Brain microvascular endothelial cell (primary cell): ENCODE measurements at regions not wholly inside any gene's neighbourhood (a gene's known extent, or its start where the extent isn't known, plus 50 kb on each side); places are given as distances from the start of the nearest gene placed in this dataset.

ENCODE experiments used
- DNase-seq: peaks from one replicate; pipeline ENCODE4 v3.0.0-alpha.2; 2020
- H3K27ac ChIP-seq: fragments of 250-450 bp; sonication (Bioruptor Pico); 2 replicates; pipeline ENCODE4 v1.5.1; 2020; ENCODE audit warnings: mild to moderate bottlenecking, moderate library complexity
- H3K27me3 ChIP-seq: fragments of 250-450 bp; sonication (Bioruptor Pico); replicated peaks from 2 replicates; pipeline ENCODE4 v1.5.1; 2020; ENCODE audit warnings: mild to moderate bottlenecking
- H3K36me3 ChIP-seq: fragments of 250-450 bp; sonication (Bioruptor Pico); replicated peaks from 2 replicates; pipeline ENCODE4 v1.5.1; 2020; ENCODE audit warnings: mild to moderate bottlenecking
- H3K4me3 ChIP-seq: 2 replicates; pipeline ENCODE4 v1.5.1; 2011; ENCODE audit warnings: low read depth, mild to moderate bottlenecking, control low read depth, low read length, moderate library complexity
- CTCF ChIP-seq: IDR thresholded peaks from 2 replicates; pipeline ENCODE4 v1.5.1; 2011; ENCODE audit warnings: low read depth, mild to moderate bottlenecking, moderate library complexity, low read length, control low read depth, inconsistent platforms; ENCODE audit errors: missing control alignments
- in situ Hi-C: cut with HindIII; loops from 2 replicates; pipeline ENCODE4 v1.10.0; 2017; ENCODE audit warnings: low sequenced_read_pairs, low pct_ligation_motif_present

- Histone ChIP-seq H3K27ac (no peak overlapping the region), H3K36me3 (no peaks in the 10 kb centered on the region), H3K4me3 (no peak overlapping the region), H3K27me3 (no peaks in the 10 kb centered on the region)
- DNase-seq = no peak
- in situ Hi-C loops = no loop called here
- no peak for TF ChIP-seq CTCF
Observed at GRCh38 chr5:25500635-25501034, 855.9 kb upstream of the CDH10 start.

DNA sequence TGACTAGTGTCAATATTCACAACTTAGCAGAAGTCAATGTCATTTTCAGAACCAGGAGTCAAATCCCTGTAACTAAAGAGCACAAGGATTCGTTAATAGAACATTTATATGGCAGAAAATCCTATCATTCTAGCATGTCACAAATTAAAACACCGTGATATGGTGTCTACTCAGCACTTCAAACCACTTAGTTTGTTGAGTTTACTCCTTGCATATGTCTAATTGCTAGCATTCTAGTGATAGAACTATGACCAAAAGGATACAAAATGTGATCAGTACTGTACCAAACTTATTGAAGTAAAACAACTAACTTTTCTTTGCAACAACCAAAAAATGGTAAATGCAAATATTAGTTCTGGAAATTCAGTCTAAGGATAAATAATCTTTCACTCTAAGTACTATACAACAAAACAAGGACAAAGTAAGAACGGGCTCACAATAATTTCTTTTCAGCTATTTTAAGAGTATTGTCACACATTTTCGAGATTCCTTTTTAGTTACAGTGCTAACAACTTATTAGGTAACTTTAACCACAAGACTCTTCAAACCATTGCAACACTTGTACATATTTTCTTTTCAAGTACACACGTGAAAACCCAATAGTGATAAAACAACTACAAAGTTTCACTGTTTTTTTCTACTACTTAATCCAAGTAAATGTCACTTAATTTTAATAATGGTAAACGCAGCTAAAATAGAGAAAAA, 845.2 kb upstream of the CDH10 start:
- TF ChIP-seq CTCF = no peak
- Histone ChIP-seq H3K27ac (no peak overlapping the region), H3K4me3 (no peak overlapping the region), H3K27me3 (no peaks in the 10 kb centered on the region), H3K36me3 (no peaks in the 10 kb centered on the region)
- no peak for DNase-seq
- in situ Hi-C loops = no loop called here

GRCh38 chr5:25488119-25488518, 843.3 kb upstream of the CDH10 start:
- in situ Hi-C loops = no loop called here

DNA sequence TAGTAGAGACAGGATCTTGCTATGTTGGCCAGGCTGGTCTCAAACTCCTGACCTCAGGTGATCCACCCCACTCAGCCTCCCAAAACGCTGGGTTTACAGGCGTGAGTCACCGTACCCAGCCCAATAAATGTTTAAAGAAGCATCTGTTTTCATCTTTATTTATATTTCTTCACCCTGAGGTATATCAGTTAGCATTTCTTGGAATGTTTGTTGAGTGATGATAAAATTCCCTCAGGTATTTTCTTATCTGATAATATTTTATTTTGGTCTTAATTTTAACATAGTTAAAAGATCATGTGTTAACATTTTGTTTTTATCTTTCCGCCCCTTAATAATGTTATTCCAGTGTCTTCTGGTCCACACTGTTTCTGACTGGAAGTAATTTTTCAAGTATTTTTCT, 839.6 kb upstream of the CDH10 start:
- Histone ChIP-seq H3K36me3 (no peaks in the 10 kb centered on the region), H3K4me3 (no peak overlapping the region), H3K27me3 (no peaks in the 10 kb centered on the region), H3K27ac (no peak overlapping the region)
- no peak for DNase-seq
- in situ Hi-C loops = no loop called here
- no peak for TF ChIP-seq CTCF

More at GRCh38 chr5:25488119-25488518, 843.3 kb upstream of the CDH10 start:
- DNase-seq = no peak
- Histone ChIP-seq H3K27ac (no peak overlapping the region), H3K36me3 (no peaks in the 10 kb centered on the region), H3K4me3 (no peak overlapping the region), H3K27me3 (no peaks in the 10 kb centered on the region)
- no peak for TF ChIP-seq CTCF

- no peak overlapping the region for H3K27ac ChIP-seq
- TF ChIP-seq CTCF = no peak
- in situ Hi-C loops = no loop called here
- H3K4me3 ChIP-seq = no peak overlapping the region
- H3K36me3 ChIP-seq = no peaks in the 10 kb centered on the region
- H3K27me3 ChIP-seq = no peaks in the 10 kb centered on the region
- no peak for DNase-seq
Observed at GRCh38 chr5:25481463-25481862, 836.7 kb upstream of the CDH10 start.

DNA sequence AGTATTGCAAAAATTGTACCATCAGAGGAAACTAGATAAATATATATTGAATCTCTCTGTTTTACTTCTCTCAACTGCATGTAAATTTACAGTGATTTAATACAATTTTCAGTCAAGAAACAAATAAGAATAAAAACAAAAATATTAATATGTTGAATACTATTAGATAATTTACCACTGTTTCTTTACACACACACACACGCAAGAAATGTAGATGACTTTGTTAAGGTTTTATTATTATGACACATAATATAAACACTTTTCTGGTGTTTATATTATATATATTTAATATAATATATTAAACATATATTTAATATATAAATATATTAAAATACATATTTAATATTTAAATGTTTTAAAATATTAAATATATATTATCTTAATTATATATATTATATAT, 814.3 kb upstream of the CDH10 start:
- H3K4me3 ChIP-seq = no peak overlapping the region
- no peak for TF ChIP-seq CTCF
- H3K36me3 ChIP-seq = no peaks in the 10 kb centered on the region
- in situ Hi-C loops = no loop called here
- no peak for DNase-seq
- no peaks in the 10 kb centered on the region for H3K27me3 ChIP-seq
- H3K27ac ChIP-seq = no peak overlapping the region
